Naive thymus-derived CD4-positive, alpha-beta T cell (primary cell): ENCODE measurements at regions not wholly inside any gene's neighbourhood (a gene's known extent, or its start where the extent isn't known, plus 50 kb on each side); places are given as distances from the start of the nearest gene placed in this dataset.
A peak's percentile ranks its signal among the peaks of the same experiment; 100 is the strongest.
"Not testable (repeated sequence)": the region's sequence is repeated elsewhere in the genome, so short reads cannot be mapped to it uniquely, and the experiment has no call there.

Experiments
- ATAC-seq: fragments of 150-1000 bp; cut with Tn5 transposase; 2 replicates; pipeline ENCODE4 v1.10.0; 2021; ENCODE audit warnings: mild to moderate bottlenecking, moderate library complexity
- CTCF ChIA-PET: fragments of 350-600 bp; sonication (Branson Sonifier 250); formaldehyde crosslinking; loops from one replicate; lab custom pipeline; 2021; ENCODE audit warnings: antibody characterized with exemption; lab: Charles Lee
- POLR2A ChIA-PET: fragments of 350-600 bp; sonication (Branson Sonifier 250); formaldehyde crosslinking; loops from one replicate; lab custom pipeline; 2021; ENCODE audit warnings: antibody characterized with exemption, inconsistent platforms; lab: Charles Lee
- DNase-seq, 9 donors: peaks; one replicate each; pipeline versions ENCODE4 v3.0.0 to v3.0.0-alpha.2; 2020 to 2022; ENCODE audit warnings: mixed read lengths in 1 of 9
- H3K27ac ChIP-seq: one replicate; pipeline ENCODE4 v1.7.0; 2013; ENCODE audit warnings: mild to moderate bottlenecking, low read depth, low read length, moderate library complexity
- H3K27me3 ChIP-seq, 2 donors: one replicate each; pipeline ENCODE4 v1.7.0; 2013; ENCODE audit warnings: low read length in 2 of 2, mild to moderate bottlenecking in 2 of 2, moderate library complexity in 2 of 2; ENCODE audit not compliant: control insufficient read depth in 2 of 2, insufficient read depth in 2 of 2
- H3K36me3 ChIP-seq, 3 experiments: 1 replicate in 2 of 3; 2 replicates in 1 of 3; pipeline ENCODE4 v1.7.0; 2013; ENCODE audit warnings: low read length in 3 of 3, mild to moderate bottlenecking in 3 of 3, moderate library complexity in 1 of 3; ENCODE audit not compliant: insufficient read depth in 3 of 3, control insufficient read depth in 2 of 3
- H3K4me1 ChIP-seq, 2 donors: one replicate each; pipeline ENCODE4 v1.7.0; 2013; ENCODE audit warnings: low read length in 2 of 2, mild to moderate bottlenecking in 2 of 2, moderate library complexity in 1 of 2; ENCODE audit not compliant: control insufficient read depth in 2 of 2, insufficient read depth in 2 of 2
- H3K4me3 ChIP-seq: 2 replicates; pipeline ENCODE4 v1.7.0; 2013; ENCODE audit warnings: mild to moderate bottlenecking, low read length
- H3K9me3 ChIP-seq, 3 experiments: 1 replicate in 2 of 3; 2 replicates in 1 of 3; pipeline ENCODE4 v1.7.0; 2013; ENCODE audit warnings: low read length in 3 of 3; ENCODE audit not compliant: control insufficient read depth in 2 of 3
- H3K27ac Mint-ChIP-seq, 9 donors: one replicate each; pipeline ENCODE4 v1.8.0; 2020 to 2022; ENCODE audit warnings: mixed read lengths in 9 of 9, mild to moderate bottlenecking in 8 of 9, moderate library complexity in 5 of 9, inconsistent platforms in 2 of 9
- H3K27me3 Mint-ChIP-seq, 5 donors: one replicate each; pipeline ENCODE4 v1.8.0; 2021 to 2022; ENCODE audit warnings: mixed read lengths in 5 of 5, mild to moderate bottlenecking in 1 of 5
- H3K36me3 Mint-ChIP-seq, 5 donors: one replicate each; pipeline ENCODE4 v1.8.0; 2020 to 2022; ENCODE audit warnings: mixed read lengths in 5 of 5, mild to moderate bottlenecking in 3 of 5, inconsistent platforms in 1 of 5
- H3K4me1 Mint-ChIP-seq, 7 donors: one replicate each; pipeline ENCODE4 v1.8.0; 2020 to 2022; ENCODE audit warnings: mixed read lengths in 7 of 7, mild to moderate bottlenecking in 3 of 7, inconsistent platforms in 1 of 7
- H3K4me3 Mint-ChIP-seq, 10 donors: one replicate each; pipeline ENCODE4 v1.8.0; 2020 to 2022; ENCODE audit warnings: mild to moderate bottlenecking in 10 of 10, mixed read lengths in 10 of 10, moderate library complexity in 6 of 10, inconsistent platforms in 2 of 10
- H3K9me3 Mint-ChIP-seq, 11 donors: one replicate each; pipeline ENCODE4 v1.8.0; 2020 to 2022; ENCODE audit warnings: mixed read lengths in 11 of 11, mild to moderate bottlenecking in 4 of 11, inconsistent platforms in 1 of 11, moderate library complexity in 1 of 11
- intact Hi-C, 2 donors: fragments of 100-400 bp; cut with micrococcal nuclease; formaldehyde crosslinking; loops; one replicate each; pipeline ENCODE4 v1.15.1; 2023

- Histone ChIP-seq H3K4me1 (no peaks in the 10 kb centered on the region), H3K36me3 (no peaks in the 10 kb centered on the region), H3K27ac (no peak overlapping the region), H3K27me3 (no peaks in the 10 kb centered on the region), H3K9me3 (peaks cover 0 to 41% (median 29%) of the 10 kb centered on the region in 3 experiments), H3K4me3 (no peak overlapping the region)
- no peak overlapping the region for H3K4me3 Mint-ChIP-seq
- POLR2A ChIA-PET: no interaction called here
- DNase-seq (no peak), ATAC-seq (no peak)
- intact Hi-C loops: no loop called here
- H3K9me3 Mint-ChIP-seq: peaks cover 15 to 50% (median 38%) of the 10 kb centered on the region in 11 donors
- H3K27ac Mint-ChIP-seq: no peak overlapping the region
- H3K4me1 Mint-ChIP-seq: no peaks in the 10 kb centered on the region
- H3K27me3 Mint-ChIP-seq: no peaks in the 10 kb centered on the region
- peaks cover 0 to 25% (median 4%) of the 10 kb centered on the region in 5 donors for H3K36me3 Mint-ChIP-seq
- CTCF ChIA-PET: no interaction called here
These were observed 1283.7 kb downstream of the TP53TG3F start for GRCh38 chr16:34743115-34743514.

DNA sequence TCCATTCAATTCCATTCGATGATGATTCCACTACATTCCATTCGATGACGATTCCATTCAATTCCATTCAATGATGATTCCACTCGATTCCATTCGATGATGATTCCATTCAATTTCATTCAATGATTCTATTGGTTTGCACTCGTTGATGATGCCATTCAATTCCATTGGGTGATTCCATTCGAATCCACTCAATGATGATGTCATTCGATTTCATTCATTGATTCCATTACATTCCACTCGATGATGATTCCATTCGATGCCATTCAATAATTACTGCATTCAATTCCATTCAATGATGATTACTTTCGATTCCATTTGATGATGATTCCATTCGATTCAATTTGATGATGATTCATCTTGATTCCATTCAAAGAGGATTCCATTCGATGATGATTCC lies 1299.4 kb downstream of the TP53TG3F start:
- DNase-seq (no peak), ATAC-seq (no peak)
- H3K27me3 Mint-ChIP-seq: no peaks in the 10 kb centered on the region
- POLR2A ChIA-PET: no interaction called here
- no peak overlapping the region for H3K4me3 Mint-ChIP-seq
- Histone ChIP-seq H3K27me3 (no peaks in the 10 kb centered on the region), H3K9me3 (peaks cover 0 to 30% (median 0%) of the 10 kb centered on the region in 3 experiments), H3K27ac (no peak overlapping the region), H3K4me3 (no peak overlapping the region), H3K4me1 (no peaks in the 10 kb centered on the region), H3K36me3 (no peaks in the 10 kb centered on the region)
- H3K9me3 Mint-ChIP-seq: peaks cover 0 to 82% (median 61%) of the 10 kb centered on the region in 11 donors
- no peak overlapping the region for H3K27ac Mint-ChIP-seq
- intact Hi-C loops: no loop called here
- H3K4me1 Mint-ChIP-seq: no peaks in the 10 kb centered on the region
- peaks cover 7 to 58% (median 12%) of the 10 kb centered on the region in 5 donors for H3K36me3 Mint-ChIP-seq
- CTCF ChIA-PET: no interaction called here

DNA sequence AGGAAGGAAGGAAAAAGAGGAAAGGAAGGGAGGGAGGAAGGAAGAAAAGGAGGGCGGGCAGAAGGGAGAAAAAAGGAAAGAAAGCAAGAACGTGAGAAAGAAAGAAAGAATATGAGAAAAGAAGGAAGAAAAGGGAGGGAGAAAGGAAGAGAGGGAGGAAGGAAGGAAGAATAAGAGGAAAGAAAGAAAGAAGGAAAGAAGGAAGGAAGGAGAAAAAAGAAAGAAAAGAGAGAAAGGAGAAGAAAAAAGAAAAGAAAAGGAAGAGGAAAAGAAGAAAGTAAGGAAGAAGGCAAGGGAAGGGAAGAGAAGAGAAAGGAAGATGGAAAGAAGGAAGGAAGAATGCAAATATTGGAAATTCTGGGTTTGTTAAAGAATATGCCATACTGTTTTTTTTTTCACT lies 1332.4 kb downstream of the TP53TG3F start:
- H3K27me3 Mint-ChIP-seq, H3K4me1 Mint-ChIP-seq, ATAC-seq, DNase-seq, H3K27ac ChIP-seq, H3K36me3 Mint-ChIP-seq, H3K4me3 ChIP-seq, H3K27me3 ChIP-seq, POLR2A ChIA-PET, H3K4me3 Mint-ChIP-seq, intact Hi-C loops, H3K4me1 ChIP-seq, H3K36me3 ChIP-seq, H3K9me3 ChIP-seq, CTCF ChIA-PET: not testable (repeated sequence)
- Mint-ChIP-seq H3K27ac (peak overlapping the region in 1 of 9 donors; percentile 74), H3K9me3 (peaks cover 6 to 55% (median 30%) of the 10 kb centered on the region in 11 donors)

GRCh38 chr16:34801875-34802274 lies 1342.5 kb downstream of the TP53TG3F start:
- Histone ChIP-seq H3K27me3 (no peaks in the 10 kb centered on the region), H3K4me3 (no peak overlapping the region), H3K36me3 (no peaks in the 10 kb centered on the region), H3K4me1 (no peaks in the 10 kb centered on the region), H3K27ac (no peak overlapping the region), H3K9me3 (no peaks in the 10 kb centered on the region)
- ChIA-PET CTCF (no interaction called here), POLR2A (no interaction called here)
- no peaks in the 10 kb centered on the region for H3K4me1 Mint-ChIP-seq
- no peak overlapping the region for H3K4me3 Mint-ChIP-seq
- H3K27ac Mint-ChIP-seq: no peak overlapping the region
- no peaks in the 10 kb centered on the region for H3K27me3 Mint-ChIP-seq
- peaks cover 0 to 3% (median 0%) of the 10 kb centered on the region in 5 donors for H3K36me3 Mint-ChIP-seq
- DNase-seq (no peak), ATAC-seq (no peak)
- intact Hi-C loops: no loop called here
- peaks cover 2 to 32% (median 11%) of the 10 kb centered on the region in 11 donors for H3K9me3 Mint-ChIP-seq

DNA sequence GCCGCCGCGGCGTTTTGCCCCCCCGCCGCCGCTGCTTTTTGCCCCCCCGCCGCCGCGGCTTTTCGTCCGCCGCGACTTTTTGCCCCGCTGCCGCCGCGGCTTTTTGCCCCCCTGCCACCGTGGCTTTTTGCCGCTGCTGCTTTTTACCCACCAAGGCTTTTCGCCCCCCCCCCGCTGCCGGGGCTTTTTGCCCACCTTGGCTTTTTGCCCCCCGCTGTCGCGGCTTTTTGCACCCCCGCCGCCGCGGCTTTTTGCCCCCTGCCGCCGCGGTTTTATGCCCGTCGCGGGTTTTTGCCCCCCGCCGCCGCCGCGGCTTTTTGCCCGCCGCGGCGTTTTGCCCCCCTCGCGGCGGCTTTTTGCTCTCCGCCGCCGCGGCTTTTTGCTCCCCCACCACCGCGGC lies 1343.0 kb downstream of the TP53TG3F start:
- no peak for ATAC-seq
- Mint-ChIP-seq H3K9me3 (peaks cover 2 to 31% (median 10%) of the 10 kb centered on the region in 11 donors), H3K27ac (no peak overlapping the region), H3K4me1 (no peaks in the 10 kb centered on the region), H3K36me3 (peaks cover 0 to 3% (median 0%) of the 10 kb centered on the region in 5 donors), H3K4me3 (no peak overlapping the region), H3K27me3 (no peaks in the 10 kb centered on the region)
- Histone ChIP-seq H3K27me3 (no peaks in the 10 kb centered on the region), H3K27ac (no peak overlapping the region), H3K4me1 (no peaks in the 10 kb centered on the region), H3K4me3 (no peak overlapping the region), H3K36me3 (no peaks in the 10 kb centered on the region), H3K9me3 (no peaks in the 10 kb centered on the region)
- CTCF ChIA-PET: no interaction called here
- POLR2A ChIA-PET: no interaction called here
- no peak for DNase-seq
- intact Hi-C loops: no loop called here

DNA sequence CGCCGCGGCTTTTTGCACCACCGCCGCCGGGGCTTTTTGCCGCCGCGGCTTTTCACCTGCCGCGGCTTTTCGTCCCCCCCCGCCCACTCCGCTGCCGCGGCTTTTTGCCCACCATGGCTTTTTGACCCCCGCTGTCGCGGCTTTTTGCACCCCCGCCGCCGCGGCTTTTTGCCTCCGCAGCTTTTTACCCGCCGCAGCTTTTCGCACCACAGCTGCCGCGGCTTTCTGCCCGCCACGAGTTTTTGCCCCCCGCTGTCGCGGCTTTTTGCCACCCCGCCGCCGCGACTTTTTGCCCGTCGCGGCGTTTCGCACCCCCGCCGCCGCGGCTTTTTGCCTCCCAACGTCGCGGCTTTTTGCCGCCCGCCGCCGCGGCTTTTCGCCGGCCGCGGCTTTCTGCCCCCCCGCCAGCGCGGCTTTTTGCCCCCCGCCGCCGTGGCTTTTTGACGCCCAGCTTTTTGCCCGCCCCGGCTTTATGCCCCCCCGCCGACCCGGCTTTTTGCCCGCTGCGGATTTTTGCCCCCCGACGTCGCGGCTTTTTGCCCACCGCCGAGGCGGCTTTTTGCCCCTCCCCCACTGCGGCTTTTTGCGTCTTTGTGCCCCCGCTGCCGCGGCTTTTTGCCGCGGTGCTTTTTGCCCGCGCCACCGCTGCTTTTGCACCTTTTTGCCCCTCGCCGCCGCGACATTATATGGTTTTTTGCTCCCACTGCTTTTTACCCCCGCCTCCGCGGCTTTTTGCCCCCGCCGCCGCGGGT lies 1343.6 kb downstream of the TP53TG3F start:
- Histone ChIP-seq H3K36me3 (no peaks in the 10 kb centered on the region), H3K27me3 (no peaks in the 10 kb centered on the region), H3K4me3 (no peak overlapping the region), H3K27ac (no peak overlapping the region), H3K9me3 (no peaks in the 10 kb centered on the region), H3K4me1 (no peaks in the 10 kb centered on the region)
- H3K4me3 Mint-ChIP-seq: no peak overlapping the region
- ChIA-PET CTCF (no interaction called here), POLR2A (no interaction called here)
- ATAC-seq (no peak), DNase-seq (no peak)
- intact Hi-C loops: no loop called here
- no peaks in the 10 kb centered on the region for H3K4me1 Mint-ChIP-seq
- no peaks in the 10 kb centered on the region for H3K27me3 Mint-ChIP-seq
- H3K36me3 Mint-ChIP-seq: peaks cover 0 to 3% (median 0%) of the 10 kb centered on the region in 5 donors
- H3K9me3 Mint-ChIP-seq: peaks cover 2 to 30% (median 10%) of the 10 kb centered on the region in 11 donors
- H3K27ac Mint-ChIP-seq: no peak overlapping the region
